Naive thymus-derived CD8-positive, alpha-beta T cell (primary cell): ENCODE measurements at regions not wholly inside any gene's neighbourhood (a gene's known extent, or its start where the extent isn't known, plus 50 kb on each side); places are given as distances from the start of the nearest gene placed in this dataset.

Experiments
- ATAC-seq, 2 donors: fragments of 150-1000 bp; cut with Tn5 transposase in 1 of 2; sonication (Bioruptor Pico), chemical (Tn5 transposase) in 1 of 2; 1 replicate in 1 of 2; 2 replicates in 1 of 2; pipeline ENCODE4 v1.10.0; 2021; ENCODE audit warnings: mild to moderate bottlenecking in 2 of 2, moderate library complexity in 2 of 2
- POLR2A ChIA-PET: fragments of 350-600 bp; sonication (Branson Sonifier 250); formaldehyde crosslinking; loops from one replicate; lab custom pipeline; 2021; ENCODE audit warnings: antibody characterized with exemption; lab: Charles Lee
- DNase-seq, 10 donors: peaks; one replicate each; pipeline versions ENCODE4 v3.0.0 to v3.0.0-alpha.2; 2020 to 2022
- H3K27ac Mint-ChIP-seq, 10 donors: one replicate each; pipeline ENCODE4 v1.8.0; 2020 to 2022; ENCODE audit warnings: mild to moderate bottlenecking in 10 of 10, mixed read lengths in 10 of 10, moderate library complexity in 4 of 10, inconsistent platforms in 1 of 10
- H3K27me3 Mint-ChIP-seq, 5 donors: one replicate each; pipeline ENCODE4 v1.8.0; 2021 to 2022; ENCODE audit warnings: mixed read lengths in 5 of 5
- H3K36me3 Mint-ChIP-seq, 3 donors: one replicate each; pipeline ENCODE4 v1.8.0; 2020 to 2022; ENCODE audit warnings: mixed read lengths in 3 of 3, mild to moderate bottlenecking in 2 of 3, inconsistent platforms in 1 of 3
- H3K4me1 Mint-ChIP-seq, 4 donors: one replicate each; pipeline ENCODE4 v1.8.0; 2021 to 2022; ENCODE audit warnings: mixed read lengths in 4 of 4
- H3K4me3 Mint-ChIP-seq, 10 donors: one replicate each; pipeline ENCODE4 v1.8.0; 2020 to 2022; ENCODE audit warnings: mild to moderate bottlenecking in 10 of 10, mixed read lengths in 10 of 10, moderate library complexity in 6 of 10, inconsistent platforms in 1 of 10
- H3K9me3 Mint-ChIP-seq, 9 donors: one replicate each; pipeline ENCODE4 v1.8.0; 2020 to 2022; ENCODE audit warnings: mixed read lengths in 9 of 9, mild to moderate bottlenecking in 3 of 9, inconsistent platforms in 1 of 9, moderate library complexity in 1 of 9

DNA sequence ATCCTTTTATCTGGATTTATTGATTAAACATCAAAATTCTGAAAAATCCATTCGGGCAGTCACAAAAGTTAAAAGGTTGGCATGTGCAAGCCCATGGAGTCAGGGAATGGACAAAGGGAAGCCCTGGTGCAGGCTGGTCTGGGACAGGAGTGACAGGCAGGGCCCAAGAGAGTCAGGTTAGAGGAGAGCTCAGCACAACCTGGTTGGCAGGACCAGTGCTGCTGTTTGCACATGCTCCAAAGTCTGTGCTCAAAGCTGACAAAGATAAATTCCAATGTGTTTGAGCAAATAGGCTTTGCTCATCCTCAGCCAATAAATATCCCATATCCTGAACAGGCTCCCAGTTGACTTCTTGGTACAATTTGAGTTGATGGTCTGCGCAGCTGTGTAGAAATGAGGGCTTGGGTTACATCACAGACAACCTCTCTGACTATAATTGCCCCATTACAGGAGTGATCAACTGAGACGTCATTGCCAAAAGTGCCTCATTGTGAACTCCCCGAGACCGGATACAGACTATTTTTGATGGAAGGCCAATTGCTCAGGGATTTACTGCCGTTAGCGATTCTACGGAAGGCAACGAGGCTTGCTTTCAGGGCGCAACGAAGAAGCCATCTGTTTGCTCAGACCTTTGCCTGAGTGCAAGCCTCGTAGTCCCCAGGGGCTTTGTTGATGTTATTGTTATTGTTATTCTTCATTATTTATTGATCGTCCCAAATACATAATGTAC lies 1008.1 kb upstream of the TENM3 start:
- ATAC-seq (no peak), DNase-seq (no peak)
- Mint-ChIP-seq H3K36me3 (no peaks in the 10 kb centered on the region), H3K27me3 (no peaks in the 10 kb centered on the region), H3K4me1 (no peaks in the 10 kb centered on the region), H3K27ac (no peak overlapping the region), H3K4me3 (no peak overlapping the region), H3K9me3 (peaks cover 0 to 3% (median 0%) of the 10 kb centered on the region in 9 donors)
- POLR2A ChIA-PET: no interaction called here

DNA sequence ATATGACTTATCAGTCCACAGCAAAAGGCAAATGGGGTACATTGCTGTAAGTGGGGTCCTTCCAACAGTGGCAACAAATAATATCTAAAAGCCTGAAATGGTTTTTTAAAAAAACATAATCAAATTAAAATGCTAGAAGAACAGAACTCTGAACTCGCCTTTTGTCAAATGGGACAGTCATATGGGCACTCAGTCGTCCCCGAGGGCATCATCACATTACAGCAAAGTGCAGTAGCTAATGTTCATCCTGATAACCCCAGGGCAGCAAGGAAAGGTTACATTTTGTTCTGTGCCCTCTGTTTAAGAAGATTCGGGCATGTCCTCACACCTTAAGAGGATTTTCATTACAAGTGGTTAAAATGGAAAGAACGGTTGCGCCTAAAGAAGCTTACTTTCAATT lies 997.9 kb upstream of the TENM3 start:
- H3K36me3 Mint-ChIP-seq: no peaks in the 10 kb centered on the region
- POLR2A ChIA-PET: no interaction called here

DNA sequence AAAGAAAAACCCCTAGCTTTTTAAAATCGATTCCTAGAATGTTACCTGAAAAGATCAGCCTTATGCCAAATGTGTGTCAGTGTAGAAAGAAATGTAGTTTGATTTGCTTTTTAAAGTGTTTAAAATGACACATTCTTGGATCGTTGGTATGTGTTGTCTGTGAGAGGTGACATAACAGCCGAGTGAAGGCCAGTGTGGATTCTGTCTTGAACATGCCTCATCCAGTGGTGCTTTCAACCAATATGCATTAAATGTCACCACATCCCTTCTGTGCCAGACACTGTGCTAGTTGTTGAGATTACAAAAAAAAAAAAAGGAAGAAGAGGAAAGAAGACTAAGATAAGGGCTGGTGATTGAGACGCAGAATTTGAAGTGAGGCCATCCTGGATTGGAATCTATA lies 994.2 kb upstream of the TENM3 start:
- Mint-ChIP-seq H3K27ac (no peak overlapping the region), H3K9me3 (peaks cover 0 to 15% (median 3%) of the 10 kb centered on the region in 9 donors), H3K4me3 (no peak overlapping the region), H3K27me3 (peaks cover 0 to 12% (median 0%) of the 10 kb centered on the region in 5 donors), H3K4me1 (no peaks in the 10 kb centered on the region), H3K36me3 (no peaks in the 10 kb centered on the region)
- DNase-seq: no peak
- no peak for ATAC-seq
- POLR2A ChIA-PET: no interaction called here

More for the DNA sequence above, 997.9 kb upstream of the TENM3 start:
- DNase-seq: no peak
- Mint-ChIP-seq H3K27ac (no peak overlapping the region), H3K4me3 (no peak overlapping the region), H3K9me3 (peaks cover 0 to 7% (median 3%) of the 10 kb centered on the region in 9 donors), H3K27me3 (no peaks in the 10 kb centered on the region), H3K4me1 (no peaks in the 10 kb centered on the region)
- no peak for ATAC-seq

DNA sequence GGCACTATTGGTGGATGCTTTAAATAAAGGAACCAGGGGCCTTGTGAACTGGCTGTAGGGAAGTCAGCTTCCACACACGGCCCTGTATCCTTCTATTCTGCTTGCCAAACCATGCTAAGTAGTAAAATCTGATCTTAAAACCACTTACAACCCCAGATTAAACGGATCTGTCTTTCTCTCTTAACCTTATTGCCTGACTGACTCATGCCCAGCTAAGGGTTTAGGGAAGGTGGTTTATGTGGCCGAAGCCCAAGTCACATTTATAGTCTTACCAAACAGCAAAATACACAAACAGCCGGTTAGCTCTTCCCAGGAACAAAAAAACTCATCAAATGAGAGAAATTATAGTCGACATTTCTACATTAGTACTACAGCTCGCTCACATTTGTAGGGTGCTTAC lies 988.4 kb upstream of the TENM3 start:
- ATAC-seq (no peak), DNase-seq (no peak)
- POLR2A ChIA-PET: no interaction called here
- no peaks in the 10 kb centered on the region for H3K4me1 Mint-ChIP-seq
- no peak overlapping the region for H3K27ac Mint-ChIP-seq
- H3K27me3 Mint-ChIP-seq: peaks cover 0 to 16% (median 0%) of the 10 kb centered on the region in 5 donors
- H3K9me3 Mint-ChIP-seq: peaks cover 2 to 30% (median 6%) of the 10 kb centered on the region in 9 donors
- no peaks in the 10 kb centered on the region for H3K36me3 Mint-ChIP-seq
- H3K4me3 Mint-ChIP-seq: no peak overlapping the region

DNA sequence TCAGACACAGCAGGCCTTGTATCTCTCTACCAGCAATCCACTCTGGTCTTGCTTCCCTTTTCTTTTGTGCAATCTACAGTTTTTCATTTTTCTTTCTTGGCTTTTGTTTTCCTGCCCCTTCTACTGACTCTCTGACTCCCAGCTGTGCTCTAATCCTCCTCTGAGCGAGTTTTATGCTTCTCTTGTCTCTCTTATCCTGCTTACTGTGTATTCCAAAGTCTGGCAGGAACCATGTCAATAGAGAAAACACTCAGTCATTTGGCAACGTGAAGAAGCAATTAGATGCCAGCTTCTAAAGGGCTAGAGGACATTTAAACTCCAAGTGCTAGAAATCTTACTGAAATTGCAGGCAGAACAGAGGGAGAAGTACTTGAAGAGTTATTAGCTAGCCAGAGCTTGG lies 984.6 kb upstream of the TENM3 start:
- POLR2A ChIA-PET: no interaction called here
- peaks cover 0 to 8% (median 0%) of the 10 kb centered on the region in 5 donors for H3K27me3 Mint-ChIP-seq
- no peaks in the 10 kb centered on the region for H3K36me3 Mint-ChIP-seq
- no peak overlapping the region for H3K4me3 Mint-ChIP-seq
- DNase-seq: no peak
- peaks cover 0 to 21% (median 2%) of the 10 kb centered on the region in 9 donors for H3K9me3 Mint-ChIP-seq
- H3K4me1 Mint-ChIP-seq: no peaks in the 10 kb centered on the region
- no peak for ATAC-seq
- no peak overlapping the region for H3K27ac Mint-ChIP-seq

DNA sequence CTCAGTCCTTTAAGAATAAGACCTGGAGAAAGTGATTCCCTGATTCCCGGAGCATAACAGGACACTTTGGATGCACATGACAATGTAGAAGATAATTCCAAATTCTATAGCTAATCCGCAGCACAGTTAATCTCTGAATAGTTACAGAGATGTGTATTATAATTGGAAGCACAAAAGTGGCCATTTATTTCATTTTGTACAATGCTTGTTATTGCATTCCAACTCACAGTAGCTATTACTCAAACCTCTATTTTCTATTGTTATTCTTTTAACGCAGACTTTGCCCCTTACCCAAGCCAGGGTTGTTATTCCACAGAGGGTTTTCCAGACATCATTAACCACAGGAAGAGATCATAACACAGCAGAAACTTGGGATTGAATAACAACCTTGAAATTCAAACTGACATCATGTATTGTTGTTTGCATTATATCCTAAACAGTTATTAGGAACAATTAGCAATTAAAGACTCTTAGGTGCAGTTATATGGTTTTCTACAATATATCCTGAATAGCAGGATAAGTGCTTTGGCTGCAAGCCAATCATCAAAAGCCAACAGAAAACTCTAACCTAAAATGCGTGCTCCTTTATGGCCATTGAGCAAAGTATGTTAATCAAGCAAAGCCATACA lies 984.0 kb upstream of the TENM3 start:
- Mint-ChIP-seq H3K4me3 (no peak overlapping the region), H3K36me3 (no peaks in the 10 kb centered on the region), H3K4me1 (no peaks in the 10 kb centered on the region), H3K9me3 (peaks cover 0 to 15% (median 2%) of the 10 kb centered on the region in 9 donors), H3K27ac (no peak overlapping the region), H3K27me3 (peaks cover 0 to 8% (median 0%) of the 10 kb centered on the region in 5 donors)
- no peak for DNase-seq
- ATAC-seq: no peak
- POLR2A ChIA-PET: no interaction called here

DNA sequence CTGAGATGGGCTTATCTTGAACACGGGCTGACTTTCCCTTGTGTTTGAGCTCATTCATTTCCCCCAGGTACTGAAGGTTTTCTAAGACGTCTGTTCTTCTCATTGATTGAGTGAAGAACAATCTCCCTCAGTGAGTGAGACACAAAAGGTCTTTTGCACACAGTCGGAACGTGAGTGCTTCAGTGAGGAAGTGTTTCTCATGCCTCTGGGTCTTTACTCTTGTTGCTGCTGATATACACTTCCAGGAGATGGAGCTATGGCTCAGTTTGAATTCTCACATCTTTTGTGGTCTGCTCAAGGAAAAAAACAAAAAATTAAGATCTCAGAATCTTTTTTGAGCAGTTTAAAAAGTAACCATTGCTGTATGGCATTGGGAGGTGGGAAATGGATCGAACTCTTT lies 981.9 kb upstream of the TENM3 start:
- peaks cover 0 to 13% (median 2%) of the 10 kb centered on the region in 9 donors for H3K9me3 Mint-ChIP-seq
- POLR2A ChIA-PET: no interaction called here
- DNase-seq: no peak
- H3K27ac Mint-ChIP-seq: no peak overlapping the region
- H3K36me3 Mint-ChIP-seq: no peaks in the 10 kb centered on the region
- peaks cover 0 to 18% (median 0%) of the 10 kb centered on the region in 5 donors for H3K27me3 Mint-ChIP-seq
- no peak overlapping the region for H3K4me3 Mint-ChIP-seq
- no peaks in the 10 kb centered on the region for H3K4me1 Mint-ChIP-seq
- no peak for ATAC-seq

DNA sequence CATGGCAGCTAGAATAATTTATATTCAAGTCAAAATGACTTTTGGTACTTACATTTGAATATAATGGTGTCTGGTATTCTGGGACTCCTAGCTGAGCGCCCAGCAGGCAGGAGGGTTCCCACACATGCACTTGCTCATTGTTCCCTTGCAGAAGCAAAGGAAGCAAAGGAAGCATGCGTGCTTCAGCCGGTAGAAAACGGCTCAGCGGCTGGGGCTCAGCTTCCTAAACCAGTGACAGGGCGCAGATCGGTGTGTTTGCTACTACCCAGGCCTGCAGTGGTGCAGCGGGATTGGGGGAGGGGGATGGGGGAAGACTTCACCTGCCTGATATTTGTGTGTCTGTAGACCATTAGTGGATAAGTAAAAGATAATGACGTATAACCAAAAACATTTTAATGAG lies 978.3 kb upstream of the TENM3 start:
- H3K4me1 Mint-ChIP-seq: no peaks in the 10 kb centered on the region
- ATAC-seq (no peak), DNase-seq (no peak)
- no peak overlapping the region for H3K4me3 Mint-ChIP-seq
- no peaks in the 10 kb centered on the region for H3K36me3 Mint-ChIP-seq
- no peaks in the 10 kb centered on the region for H3K9me3 Mint-ChIP-seq
- peaks cover 0 to 18% (median 4%) of the 10 kb centered on the region in 5 donors for H3K27me3 Mint-ChIP-seq
- POLR2A ChIA-PET: no interaction called here
- H3K27ac Mint-ChIP-seq: no peak overlapping the region

DNA sequence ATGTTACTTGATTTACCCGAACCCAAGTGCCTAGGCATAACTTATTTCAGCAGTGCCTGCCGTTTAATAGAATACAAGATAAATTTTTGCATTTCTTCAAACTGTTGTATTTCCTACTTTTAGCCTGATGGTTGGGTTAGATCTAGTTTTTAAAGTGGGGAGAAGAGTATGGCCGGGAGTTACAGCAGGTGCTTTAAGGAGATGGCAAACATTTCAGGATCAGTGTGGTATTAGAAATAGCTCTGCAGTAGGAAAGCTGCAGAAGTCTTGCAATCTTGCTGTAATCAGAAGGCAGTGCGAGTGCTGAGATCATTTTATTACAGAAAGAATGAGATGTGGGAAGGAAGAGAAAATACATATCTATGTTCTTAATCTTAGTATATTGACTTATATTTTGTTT lies 977.8 kb upstream of the TENM3 start:
- no peaks in the 10 kb centered on the region for H3K9me3 Mint-ChIP-seq
- no peaks in the 10 kb centered on the region for H3K4me1 Mint-ChIP-seq
- POLR2A ChIA-PET: no interaction called here
- H3K27ac Mint-ChIP-seq: no peak overlapping the region
- peaks cover 0 to 18% (median 4%) of the 10 kb centered on the region in 5 donors for H3K27me3 Mint-ChIP-seq
- no peaks in the 10 kb centered on the region for H3K36me3 Mint-ChIP-seq
- DNase-seq: no peak
- ATAC-seq: no peak
- no peak overlapping the region for H3K4me3 Mint-ChIP-seq

DNA sequence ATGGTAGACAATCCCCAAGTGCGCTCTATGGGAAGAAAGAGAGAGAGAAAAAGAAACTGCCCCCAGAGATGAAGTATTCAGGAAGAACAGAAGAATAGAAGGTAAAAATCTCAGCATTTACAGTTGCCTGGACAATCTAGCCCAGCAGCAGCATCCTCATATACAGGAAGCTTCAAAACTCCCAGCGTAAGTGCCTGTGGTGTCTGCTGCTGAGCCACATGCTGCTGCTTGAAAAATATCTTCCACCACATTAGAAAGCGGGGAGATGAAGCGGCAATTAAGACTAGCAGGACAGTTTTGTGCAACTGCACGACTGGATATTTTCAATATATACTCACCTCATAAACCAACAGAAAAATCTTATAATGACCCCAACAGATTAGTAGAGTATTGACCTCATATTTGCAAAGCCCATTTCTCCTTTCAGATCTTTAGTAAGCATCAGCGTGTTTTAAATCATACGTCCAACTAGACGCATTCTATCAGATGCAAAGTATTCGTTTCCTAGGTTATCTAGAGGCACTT lies 972.0 kb upstream of the TENM3 start:
- DNase-seq (no peak), ATAC-seq (no peak)
- Mint-ChIP-seq H3K27me3 (peaks cover 0 to 4% (median 0%) of the 10 kb centered on the region in 5 donors), H3K4me1 (no peaks in the 10 kb centered on the region), H3K27ac (no peak overlapping the region), H3K9me3 (peaks cover 0 to 4% (median 0%) of the 10 kb centered on the region in 9 donors), H3K36me3 (no peaks in the 10 kb centered on the region), H3K4me3 (no peak overlapping the region)
- POLR2A ChIA-PET: no interaction called here

DNA sequence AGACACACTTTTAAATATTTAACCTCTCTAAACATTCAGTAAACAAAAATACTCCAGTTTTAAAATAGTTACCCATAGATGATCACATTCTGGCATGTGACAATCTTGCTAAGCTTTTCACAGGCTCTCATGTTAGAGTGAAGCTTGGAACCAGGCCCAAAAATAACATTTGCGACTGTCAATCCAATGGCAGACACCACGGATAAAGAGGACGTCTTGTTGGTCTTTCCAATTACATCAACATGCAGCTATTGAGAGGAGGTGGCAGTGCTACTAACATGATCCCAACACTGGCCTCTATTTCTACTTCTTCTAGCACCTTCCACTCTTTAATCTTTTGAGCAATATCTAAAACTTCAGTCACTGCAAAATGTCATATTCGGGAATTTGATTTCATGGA lies 970.8 kb upstream of the TENM3 start:
- H3K4me3 Mint-ChIP-seq: no peak overlapping the region
- H3K4me1 Mint-ChIP-seq: no peaks in the 10 kb centered on the region
- H3K36me3 Mint-ChIP-seq: no peaks in the 10 kb centered on the region
- POLR2A ChIA-PET: no interaction called here
- ATAC-seq (no peak), DNase-seq (no peak)
- peaks cover 0 to 4% (median 0%) of the 10 kb centered on the region in 5 donors for H3K27me3 Mint-ChIP-seq
- no peak overlapping the region for H3K27ac Mint-ChIP-seq
- H3K9me3 Mint-ChIP-seq: peaks cover 0 to 4% (median 0%) of the 10 kb centered on the region in 9 donors

DNA sequence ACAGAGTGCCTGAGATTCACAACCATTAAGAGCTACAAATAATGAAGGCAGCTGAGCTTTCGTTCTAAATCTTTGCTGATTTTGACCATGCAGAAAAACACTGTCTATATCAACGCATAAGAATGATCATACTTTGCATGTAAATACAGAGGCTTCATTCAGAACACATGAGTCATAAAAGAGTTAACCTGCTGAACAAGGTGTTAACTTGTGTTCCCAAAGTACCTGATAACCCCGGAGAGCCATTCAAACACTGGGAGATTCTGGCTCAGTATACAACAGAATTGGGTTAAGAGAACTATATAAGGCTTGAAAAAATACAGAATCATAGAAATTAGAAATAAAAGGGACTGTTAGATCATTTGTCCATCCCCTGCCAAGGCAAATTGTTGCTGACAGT lies 964.3 kb upstream of the TENM3 start:
- H3K4me1 Mint-ChIP-seq: no peaks in the 10 kb centered on the region
- POLR2A ChIA-PET: no interaction called here
- DNase-seq (no peak), ATAC-seq (no peak)
- no peaks in the 10 kb centered on the region for H3K27me3 Mint-ChIP-seq
- H3K9me3 Mint-ChIP-seq: peaks cover 0 to 4% (median 0%) of the 10 kb centered on the region in 9 donors
- H3K27ac Mint-ChIP-seq: no peak overlapping the region
- no peaks in the 10 kb centered on the region for H3K36me3 Mint-ChIP-seq
- H3K4me3 Mint-ChIP-seq: no peak overlapping the region

DNA sequence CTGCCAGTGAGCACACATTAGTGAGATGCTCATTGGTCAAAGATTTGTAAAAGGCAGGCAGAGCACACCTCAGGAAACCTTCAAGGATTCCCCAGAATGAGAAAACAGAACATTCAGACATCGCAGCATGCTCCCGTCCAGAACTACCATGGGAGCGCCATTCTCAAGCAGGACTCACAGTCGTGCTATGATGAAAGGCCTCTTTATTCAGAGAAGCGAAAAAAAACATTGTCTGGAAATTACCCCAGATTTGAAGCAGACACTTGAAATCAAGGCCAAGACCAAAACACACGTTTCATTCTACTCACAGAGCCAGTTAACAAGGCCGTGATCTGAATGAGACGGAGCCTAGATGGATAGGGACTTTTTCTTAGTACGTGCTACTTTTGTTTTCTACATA lies 961.8 kb upstream of the TENM3 start:
- POLR2A ChIA-PET: no interaction called here
- Mint-ChIP-seq H3K4me1 (no peaks in the 10 kb centered on the region), H3K36me3 (no peaks in the 10 kb centered on the region)

More for the DNA sequence above, 961.8 kb upstream of the TENM3 start:
- H3K4me3 Mint-ChIP-seq: no peak overlapping the region
- peaks cover 0 to 7% (median 0%) of the 10 kb centered on the region in 9 donors for H3K9me3 Mint-ChIP-seq
- H3K27ac Mint-ChIP-seq: no peak overlapping the region
- DNase-seq (no peak), ATAC-seq (no peak)
- H3K27me3 Mint-ChIP-seq: no peaks in the 10 kb centered on the region
